Lung (tissue), 11 donors: ENCODE measurements at regions not wholly inside any gene's neighbourhood (a gene's known extent, or its start where the extent isn't known, plus 50 kb on each side); places are given as distances from the start of the nearest gene placed in this dataset.

ENCODE experiments used
- ATAC-seq: fragments of 200-7000 bp; cut with Tn5 transposase; one replicate; pipeline ENCODE4 v1.9.1; 2020; ENCODE audit warnings: moderate number of reproducible peaks; ENCODE audit not compliant: insufficient read depth, low FRiP score
- DNase-seq, 3 donors: peaks; one replicate each; pipeline ENCODE4 v3.0.0-alpha.2; 2013 to 2017
- H3K27ac ChIP-seq, 2 donors: one replicate each; pipeline ENCODE4 v1.5.1; 2013; ENCODE audit warnings: mild to moderate bottlenecking in 2 of 2, moderate library complexity in 2 of 2, control low read depth in 1 of 2, inconsistent platforms in 1 of 2, low read depth in 1 of 2, low read length in 1 of 2
- H3K27me3 ChIP-seq, 3 donors: one replicate each; pipeline ENCODE4 v1.5.1; 2013; ENCODE audit warnings: low read length in 2 of 3; ENCODE audit not compliant: control insufficient read depth in 3 of 3, insufficient read depth in 3 of 3
- H3K36me3 ChIP-seq, 4 donors: one replicate each; pipeline ENCODE4 v1.5.1; 2013; ENCODE audit warnings: low read length in 4 of 4, mild to moderate bottlenecking in 1 of 4, moderate library complexity in 1 of 4; ENCODE audit not compliant: control insufficient read depth in 4 of 4, insufficient read depth in 4 of 4
- H3K4me1 ChIP-seq, 5 donors: one replicate each; pipeline ENCODE4 v1.5.1; 2013; ENCODE audit warnings: low read length in 5 of 5, mild to moderate bottlenecking in 2 of 5, moderate library complexity in 1 of 5; ENCODE audit not compliant: control insufficient read depth in 5 of 5, insufficient read depth in 5 of 5
- H3K4me3 ChIP-seq: one replicate; pipeline ENCODE4 v1.5.1; 2013; ENCODE audit warnings: mild to moderate bottlenecking, control low read depth, moderate library complexity
- H3K9ac ChIP-seq, 2 donors: one replicate each; pipeline ENCODE4 v1.5.1; 2013; ENCODE audit warnings: low read length in 2 of 2, control low read depth in 1 of 2; ENCODE audit not compliant: insufficient read depth in 1 of 2
- H3K9me3 ChIP-seq, 4 donors: one replicate each; pipeline ENCODE4 v1.5.1; 2013; ENCODE audit warnings: low read length in 3 of 4, mild to moderate bottlenecking in 1 of 4, moderate library complexity in 1 of 4; ENCODE audit not compliant: control insufficient read depth in 4 of 4, insufficient read depth in 3 of 4
- CTCF ChIP-seq: IDR thresholded peaks from 2 replicates; pipeline ENCODE4 v1.5.1; 2012; ENCODE audit warnings: mild to moderate bottlenecking; ENCODE audit errors: control extremely low read depth, extremely low read depth
- WGBS, 2 donors: extraction: QIAGEN DNeasy Blood & Tissue Kit; methylation state at CpG; one replicate each; pipeline ENCODE4 v1.1.7; 2013; 5-methylcytosine and 5-hydroxymethylcytosine counted together
- donor health status: control.
- donor health status: control.
- donor health status: Bipolar disorder and iron deficiency.
- donor health status: healthy.
- donor health status: DM: yes; HTN: yes; CAD: no.

GRCh38 chr6:167717867-167718266 lies 108.8 kb upstream of the AFDN start:
- H3K4me3 ChIP-seq = no peak overlapping the region
- no peaks in the 10 kb centered on the region for H3K36me3 ChIP-seq
- H3K9me3 ChIP-seq = no peaks in the 10 kb centered on the region
- TF ChIP-seq CTCF = no peak
- DNase-seq = no peak
- ATAC-seq = no peak
- H3K4me1 ChIP-seq = no peaks in the 10 kb centered on the region
- no peak overlapping the region for H3K27ac ChIP-seq
- peaks cover 0 to 4% (median 0%) of the 10 kb centered on the region in 3 donors for H3K27me3 ChIP-seq
- 91 to 94% methylated on average over 2 of the region's 2 CpGs for WGBS, 2 donors
- no peak overlapping the region for H3K9ac ChIP-seq

GRCh38 chr6:167719920-167720319 lies 106.8 kb upstream of the AFDN start:
- Histone ChIP-seq H3K4me1 (no peaks in the 10 kb centered on the region), H3K9me3 (no peaks in the 10 kb centered on the region), H3K36me3 (no peaks in the 10 kb centered on the region), H3K27me3 (peaks cover 0 to 2% (median 0%) of the 10 kb centered on the region in 3 donors), H3K27ac (no peak overlapping the region), H3K9ac (no peak overlapping the region), H3K4me3 (no peak overlapping the region)
- no peak for ATAC-seq
- no peak for DNase-seq
- 84 to 87% methylated on average over 23 of the region's 23 CpGs for WGBS, 2 donors
- TF ChIP-seq CTCF = no peak

- Histone ChIP-seq H3K9me3 (no peaks in the 10 kb centered on the region), H3K9ac (no peak overlapping the region), H3K4me3 (no peak overlapping the region), H3K27me3 (peaks cover 0 to 2% (median 0%) of the 10 kb centered on the region in 3 donors), H3K4me1 (no peaks in the 10 kb centered on the region), H3K27ac (no peak overlapping the region), H3K36me3 (no peaks in the 10 kb centered on the region)
- DNase-seq = no peak
- no peak for TF ChIP-seq CTCF
- 86 to 88% methylated on average over 31 of the region's 31 CpGs for WGBS, 2 donors
- ATAC-seq = no peak
These were observed 106.0 kb upstream of the AFDN start for GRCh38 chr6:167720456-167721285.

GRCh38 chr6:167721291-167721690 lies 105.4 kb upstream of the AFDN start:
- Histone ChIP-seq H3K36me3 (no peaks in the 10 kb centered on the region), H3K4me3 (no peak overlapping the region), H3K9me3 (no peaks in the 10 kb centered on the region), H3K27ac (no peak overlapping the region), H3K9ac (no peak overlapping the region), H3K4me1 (no peaks in the 10 kb centered on the region), H3K27me3 (peaks cover 0 to 2% (median 0%) of the 10 kb centered on the region in 3 donors)
- ATAC-seq = no peak
- TF ChIP-seq CTCF = no peak
- no peak for DNase-seq
- WGBS, 2 donors = 92 to 94% methylated on average over 10 of the region's 10 CpGs
